ENCODE measurements at regions not wholly inside any gene's neighbourhood (a gene's known extent, or its start where the extent isn't known, plus 50 kb on each side); places are given as distances from the start of the nearest gene placed in this dataset.
"Not testable (repeated sequence)": the region's sequence is repeated elsewhere in the genome, so short reads cannot be mapped to it uniquely, and the experiment has no call there.

DNA sequence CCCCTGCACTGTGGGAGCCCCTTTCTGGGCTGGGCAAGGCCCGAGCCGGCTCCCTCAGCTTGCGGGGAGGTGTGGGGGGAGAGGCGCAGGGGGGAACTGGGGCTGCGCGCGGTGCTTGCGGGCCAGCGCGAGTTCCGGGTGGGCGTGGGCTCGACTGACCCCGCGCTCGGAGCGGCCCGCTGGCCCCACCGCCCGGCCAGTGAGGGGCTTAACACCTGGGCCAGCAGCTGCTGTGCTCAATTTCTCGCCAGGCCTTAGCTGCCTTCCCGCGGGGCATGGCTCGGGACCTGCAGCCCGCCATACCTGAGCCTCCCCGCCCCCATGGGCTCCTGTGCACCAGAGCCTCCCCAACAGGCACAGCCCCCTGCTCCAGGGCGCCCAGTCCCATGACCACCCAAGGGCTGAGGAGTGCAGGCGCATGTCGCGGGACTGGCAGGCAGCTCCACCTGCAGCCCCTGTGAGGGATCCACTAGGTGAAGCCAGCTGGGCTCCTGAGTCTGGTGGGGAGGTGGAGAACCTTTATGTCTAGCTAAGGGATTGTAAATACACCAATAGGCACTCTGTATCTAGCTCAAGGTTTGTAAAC, 122.8 kb upstream of the FAT4 start:
- CTCF ChIA-PET (ENCODE audit: partially characterized antibody) = interaction anchor here (1.1 kb wide), 1 partner anchor 92 kb away, joined by 3 read pairs; no protein-coding TSS in a partner anchor
- not testable (repeated sequence) for FAIRE-seq

More for the DNA sequence above, 122.8 kb upstream of the FAT4 start:
- not testable (repeated sequence) for H3K14ac ChIP-seq (ENCODE audit: insufficient read length); H2BK20ac ChIP-seq (ENCODE audit: low read length); H2BK15ac ChIP-seq (ENCODE audit: low read length); H3K4me2 ChIP-seq (ENCODE audit: insufficient read depth in 1 of 2, low read depth in 2 of 2, low read length in 2 of 2); H3K23me2 ChIP-seq (ENCODE audit: low read depth, low read length); H3K9ac ChIP-seq (replicated peaks in 1 of 4; ENCODE audit: extremely low read depth in 1 of 4, low read depth in 3 of 4, low read length in 3 of 4); DNase-seq (ENCODE audit: low read depth in 1 of 2, low spot score in 2 of 2); H3K4me1 ChIP-seq (replicated peaks in 1 of 4; ENCODE audit: control insufficient read depth in 3 of 4, insufficient read depth in 4 of 4, low read length in 3 of 4); H3K4ac ChIP-seq (replicated peaks; ENCODE audit: insufficient read length, low read depth, low read length); H2AK5ac ChIP-seq (ENCODE audit: low read depth, low read length); H2BK12ac ChIP-seq (ENCODE audit: low read depth, low read length); H3K9me3 ChIP-seq (ENCODE audit: insufficient read depth in 2 of 2, low read depth in 1 of 2, low read length in 1 of 2); H4K91ac ChIP-seq (replicated peaks; ENCODE audit: insufficient read length, low read length); H2BK120ac ChIP-seq (replicated peaks; ENCODE audit: low read depth, low read length); H4K5ac ChIP-seq (ENCODE audit: insufficient read length, low read depth, low read length); H3K23ac ChIP-seq (ENCODE audit: insufficient read length); H2BK5ac ChIP-seq (ENCODE audit: low read depth, low read length); H3K18ac ChIP-seq (ENCODE audit: extremely low read depth, low read length); H3K56ac ChIP-seq (replicated peaks; ENCODE audit: insufficient read length, low read depth, low read length); H3K27ac ChIP-seq (ENCODE audit: low read depth, low read length); H4K20me1 ChIP-seq (replicated peaks in 1 of 2; ENCODE audit: control insufficient read depth in 1 of 2, insufficient read depth in 2 of 2, low read length in 2 of 2); H3K79me1 ChIP-seq (ENCODE audit: low read depth, low read length); H3K79me2 ChIP-seq (ENCODE audit: control insufficient read depth in 1 of 2, insufficient read depth in 2 of 2, low read length in 2 of 2); H3K36me3 ChIP-seq (ENCODE audit: control insufficient read depth in 2 of 4, insufficient read depth in 4 of 4, low read length in 3 of 4); H4K8ac ChIP-seq (ENCODE audit: extremely low read depth, insufficient read depth, low read length); H3K27me3 ChIP-seq (replicated peaks in 1 of 4; ENCODE audit: control insufficient read depth in 3 of 4, extremely low read depth in 1 of 4, insufficient read depth in 3 of 4, low read length in 3 of 4); H2AFZ ChIP-seq (ENCODE audit: low read length); H3K4me3 ChIP-seq (ENCODE audit: extremely low read depth in 1 of 4, insufficient read depth in 2 of 4, low read depth in 3 of 4, low read length in 4 of 4)
- POLR2A ChIA-PET (ENCODE audit: partially characterized antibody) = interaction anchor here (0.7 kb wide), 1 partner anchor 479 kb away, joined by 3 read pairs; the partner anchor contains the start of gene ANKRD50
- 93% methylated on average over 5 of the region's 30 CpGs; no CpG with 5 or more reads in 1 of the 2 experiments for WGBS, 2 experiments (ENCODE audit: extremely low coverage in 1 of 2, insufficient coverage in 1 of 2, insufficient read length in 1 of 2, insufficient replicate concordance in 2 of 2, low coverage in 1 of 2, low lambda C conversion rate in 2 of 2, missing lambda C conversion rate in 1 of 2)

Measured in H1 (cell line).